Activated CD4-positive, alpha-beta memory T cell treated with anti-CD3 and anti-CD28 coated beads, Interleukin-2, amount 10 ng/mL, durations not matched to agents 7 days and 5 days (primary cell): ENCODE measurements at regions not wholly inside any gene's neighbourhood (a gene's known extent, or its start where the extent isn't known, plus 50 kb on each side); places are given as distances from the start of the nearest gene placed in this dataset.
"Not testable (repeated sequence)": the region's sequence is repeated elsewhere in the genome, so short reads cannot be mapped to it uniquely, and the experiment has no call there.

ENCODE experiments used
- CTCF ChIA-PET: fragments of 350-600 bp; sonication (Branson Sonifier 250); formaldehyde crosslinking; loops from one replicate; lab custom pipeline; 2021; ENCODE audit warnings: antibody characterized with exemption, inconsistent platforms; lab: Charles Lee
- POLR2A ChIA-PET: fragments of 350-600 bp; sonication (Branson Sonifier 250); formaldehyde crosslinking; loops from one replicate; lab custom pipeline; 2021; ENCODE audit warnings: antibody characterized with exemption; lab: Charles Lee
- DNase-seq: peaks from one replicate; pipeline ENCODE4 v3.0.0-alpha.2; 2020
- H3K27ac Mint-ChIP-seq: one replicate; pipeline ENCODE4 v1.8.0; 2021; ENCODE audit warnings: mild to moderate bottlenecking, mixed read lengths
- H3K27me3 Mint-ChIP-seq: one replicate; pipeline ENCODE4 v1.8.0; 2021; ENCODE audit warnings: mixed read lengths
- H3K36me3 Mint-ChIP-seq: one replicate; pipeline ENCODE4 v1.8.0; 2021; ENCODE audit warnings: low read depth, mixed read lengths
- H3K4me1 Mint-ChIP-seq: one replicate; pipeline ENCODE4 v1.8.0; 2021; ENCODE audit warnings: mixed read lengths
- H3K4me3 Mint-ChIP-seq: one replicate; pipeline ENCODE4 v1.8.0; 2021; ENCODE audit warnings: mild to moderate bottlenecking, mixed read lengths
- H3K9me3 Mint-ChIP-seq: one replicate; pipeline ENCODE4 v1.8.0; 2021; ENCODE audit warnings: mixed read lengths

GRCh38 chr20:11686820-11687543 lies 230.7 kb upstream of the BTBD3 start:
- H3K4me1 Mint-ChIP-seq = no peaks in the 10 kb centered on the region
- no peaks in the 10 kb centered on the region for H3K27me3 Mint-ChIP-seq
- peaks cover 12% of the 10 kb centered on the region for H3K9me3 Mint-ChIP-seq
- DNase-seq = no peak
- CTCF ChIA-PET = no interaction called here
- POLR2A ChIA-PET = no interaction called here
- no peaks in the 10 kb centered on the region for H3K36me3 Mint-ChIP-seq
- no peak overlapping the region for H3K27ac Mint-ChIP-seq
- no peak overlapping the region for H3K4me3 Mint-ChIP-seq

- H3K9me3 Mint-ChIP-seq = peaks cover 10% of the 10 kb centered on the region
- no peaks in the 10 kb centered on the region for H3K27me3 Mint-ChIP-seq
- POLR2A ChIA-PET = no interaction called here
- H3K4me1 Mint-ChIP-seq = no peaks in the 10 kb centered on the region
- H3K36me3 Mint-ChIP-seq = no peaks in the 10 kb centered on the region
- H3K4me3 Mint-ChIP-seq = no peak overlapping the region
- DNase-seq = no peak
- H3K27ac Mint-ChIP-seq = no peak overlapping the region
- CTCF ChIA-PET = no interaction called here
Observed at GRCh38 chr20:11687546-11688292, 230.0 kb upstream of the BTBD3 start.

- CTCF ChIA-PET = no interaction called here
- H3K27ac Mint-ChIP-seq = no peak overlapping the region
- H3K4me1 Mint-ChIP-seq = no peaks in the 10 kb centered on the region
- DNase-seq = no peak
- peaks cover 15% of the 10 kb centered on the region for H3K9me3 Mint-ChIP-seq
- POLR2A ChIA-PET = no interaction called here
- no peaks in the 10 kb centered on the region for H3K36me3 Mint-ChIP-seq
- H3K4me3 Mint-ChIP-seq = no peak overlapping the region
- H3K27me3 Mint-ChIP-seq = no peaks in the 10 kb centered on the region
Observed at GRCh38 chr20:11689262-11689661, 228.4 kb upstream of the BTBD3 start.

GRCh38 chr20:11691766-11692165 lies 225.9 kb upstream of the BTBD3 start:
- DNase-seq = no peak
- Mint-ChIP-seq H3K4me1 (no peaks in the 10 kb centered on the region), H3K27ac (no peak overlapping the region), H3K27me3 (no peaks in the 10 kb centered on the region), H3K4me3 (no peak overlapping the region), H3K36me3 (no peaks in the 10 kb centered on the region), H3K9me3 (peaks cover 15% of the 10 kb centered on the region)
- ChIA-PET CTCF (no interaction called here), POLR2A (no interaction called here)

- Mint-ChIP-seq H3K4me1 (no peaks in the 10 kb centered on the region), H3K36me3 (no peaks in the 10 kb centered on the region), H3K4me3 (no peak overlapping the region), H3K27me3 (no peaks in the 10 kb centered on the region), H3K27ac (no peak overlapping the region), H3K9me3 (peaks cover 19% of the 10 kb centered on the region)
- DNase-seq = no peak
- ChIA-PET POLR2A (no interaction called here), CTCF (no interaction called here)
Observed at GRCh38 chr20:11692567-11692966, 225.1 kb upstream of the BTBD3 start.

GRCh38 chr20:11694467-11694866 lies 223.2 kb upstream of the BTBD3 start:
- Mint-ChIP-seq H3K4me3 (no peak overlapping the region), H3K9me3 (peaks cover 21% of the 10 kb centered on the region), H3K27ac (no peak overlapping the region), H3K36me3 (no peaks in the 10 kb centered on the region), H3K27me3 (no peaks in the 10 kb centered on the region), H3K4me1 (no peaks in the 10 kb centered on the region)
- POLR2A ChIA-PET = no interaction called here
- CTCF ChIA-PET = no interaction called here
- DNase-seq = no peak

GRCh38 chr20:11697055-11697454 lies 220.6 kb upstream of the BTBD3 start:
- Mint-ChIP-seq H3K9me3 (peaks cover 14% of the 10 kb centered on the region), H3K36me3 (no peaks in the 10 kb centered on the region), H3K27me3 (no peaks in the 10 kb centered on the region), H3K4me1 (no peaks in the 10 kb centered on the region), H3K27ac (no peak overlapping the region), H3K4me3 (no peak overlapping the region)
- ChIA-PET POLR2A (no interaction called here), CTCF (no interaction called here)
- no peak for DNase-seq

- H3K4me1 Mint-ChIP-seq = no peaks in the 10 kb centered on the region
- H3K9me3 Mint-ChIP-seq = peaks cover 14% of the 10 kb centered on the region
- H3K4me3 Mint-ChIP-seq = no peak overlapping the region
- H3K36me3 Mint-ChIP-seq = no peaks in the 10 kb centered on the region
- no peak overlapping the region for H3K27ac Mint-ChIP-seq
- no peaks in the 10 kb centered on the region for H3K27me3 Mint-ChIP-seq
- CTCF ChIA-PET = no interaction called here
- POLR2A ChIA-PET = no interaction called here
- DNase-seq = no peak
Observed at GRCh38 chr20:11697646-11698045, 220.0 kb upstream of the BTBD3 start.

- no peak overlapping the region for H3K4me3 Mint-ChIP-seq
- CTCF ChIA-PET = no interaction called here
- H3K36me3 Mint-ChIP-seq = no peaks in the 10 kb centered on the region
- no peaks in the 10 kb centered on the region for H3K4me1 Mint-ChIP-seq
- H3K27ac Mint-ChIP-seq = no peak overlapping the region
- POLR2A ChIA-PET = no interaction called here
- H3K27me3 Mint-ChIP-seq = no peaks in the 10 kb centered on the region
- no peak for DNase-seq
- H3K9me3 Mint-ChIP-seq = peaks cover 12% of the 10 kb centered on the region
Observed at GRCh38 chr20:11698124-11698523, 219.6 kb upstream of the BTBD3 start.

- H3K27ac Mint-ChIP-seq = no peak overlapping the region
- ChIA-PET CTCF (no interaction called here), POLR2A (no interaction called here)
- H3K4me1 Mint-ChIP-seq = no peaks in the 10 kb centered on the region
- H3K9me3 Mint-ChIP-seq = peaks cover 16% of the 10 kb centered on the region
- DNase-seq = no peak
- no peaks in the 10 kb centered on the region for H3K36me3 Mint-ChIP-seq
- H3K4me3 Mint-ChIP-seq = no peak overlapping the region
- H3K27me3 Mint-ChIP-seq = no peaks in the 10 kb centered on the region
Observed at GRCh38 chr20:11700831-11701230, 216.9 kb upstream of the BTBD3 start.

- no peaks in the 10 kb centered on the region for H3K4me1 Mint-ChIP-seq
- ChIA-PET CTCF (no interaction called here), POLR2A (no interaction called here)
- no peak overlapping the region for H3K27ac Mint-ChIP-seq
- no peaks in the 10 kb centered on the region for H3K27me3 Mint-ChIP-seq
- H3K9me3 Mint-ChIP-seq = peaks cover 12% of the 10 kb centered on the region
- H3K36me3 Mint-ChIP-seq = no peaks in the 10 kb centered on the region
- H3K4me3 Mint-ChIP-seq = no peak overlapping the region
- DNase-seq = no peak
Observed at GRCh38 chr20:11702721-11703518, 214.8 kb upstream of the BTBD3 start.

GRCh38 chr20:11705512-11705911 lies 212.2 kb upstream of the BTBD3 start:
- Mint-ChIP-seq H3K36me3 (no peaks in the 10 kb centered on the region), H3K4me1 (no peaks in the 10 kb centered on the region), H3K27me3 (no peaks in the 10 kb centered on the region), H3K4me3 (no peak overlapping the region), H3K27ac (no peak overlapping the region), H3K9me3 (peaks cover 9% of the 10 kb centered on the region)
- CTCF ChIA-PET = no interaction called here
- DNase-seq = no peak
- POLR2A ChIA-PET = no interaction called here

GRCh38 chr20:11708223-11708622 lies 209.5 kb upstream of the BTBD3 start:
- H3K27me3 Mint-ChIP-seq, H3K4me3 Mint-ChIP-seq, H3K36me3 Mint-ChIP-seq, DNase-seq, POLR2A ChIA-PET, H3K27ac Mint-ChIP-seq, CTCF ChIA-PET, H3K4me1 Mint-ChIP-seq: not testable (repeated sequence)
- peaks cover 12% of the 10 kb centered on the region for H3K9me3 Mint-ChIP-seq
